HG02798 (cell line): ENCODE measurements at regions not wholly inside any gene's neighbourhood (a gene's known extent, or its start where the extent isn't known, plus 50 kb on each side); places are given as distances from the start of the nearest gene placed in this dataset.

ENCODE experiments used
- ATAC-seq: cut with Tn5 transposase; IDR thresholded peaks from one replicate; pipeline ENCODE4 v1.9.1; 2021; ENCODE audit warnings: mild to moderate bottlenecking; ENCODE audit not compliant: unreplicated experiment, poor library complexity

DNA sequence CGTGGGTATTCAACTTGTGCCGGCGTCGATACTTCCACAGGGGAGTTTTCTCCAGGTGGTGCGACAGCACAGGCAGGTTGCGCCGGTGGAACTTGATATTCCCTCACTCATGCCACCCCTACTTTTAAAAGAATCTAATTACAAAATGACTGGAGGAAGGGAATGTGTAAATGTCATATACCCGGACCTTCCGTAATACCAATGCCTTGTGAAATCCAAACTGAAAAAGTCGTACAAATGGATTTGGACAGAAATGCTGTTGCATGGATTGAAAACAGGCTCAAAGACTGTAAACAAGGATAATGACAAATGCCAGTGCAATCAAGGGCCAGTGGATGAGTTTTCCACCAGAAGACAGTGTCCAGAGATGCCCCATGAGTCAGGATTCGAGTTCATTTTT lies 235.3 kb upstream of the USP25 start:
- no peak for ATAC-seq

DNA sequence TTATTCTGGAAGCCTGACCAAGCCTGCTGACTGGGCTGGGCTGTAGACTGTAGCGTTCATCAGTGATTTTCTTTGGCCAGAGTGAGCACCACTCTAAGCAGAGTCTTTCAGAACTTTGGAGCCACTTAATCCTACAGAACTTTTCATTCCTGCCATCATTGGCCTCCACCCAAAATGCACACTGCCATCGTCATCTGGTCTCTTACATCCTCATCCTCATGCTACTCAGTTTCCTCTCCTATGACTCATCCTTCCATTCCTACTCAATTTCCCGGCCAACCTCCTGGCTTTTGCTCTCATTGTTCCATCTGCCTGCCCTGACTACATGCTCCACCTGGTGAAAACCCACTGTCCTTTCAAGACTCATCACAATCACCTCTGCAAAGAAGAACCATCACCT lies 233.8 kb upstream of the USP25 start:
- no peak for ATAC-seq

DNA sequence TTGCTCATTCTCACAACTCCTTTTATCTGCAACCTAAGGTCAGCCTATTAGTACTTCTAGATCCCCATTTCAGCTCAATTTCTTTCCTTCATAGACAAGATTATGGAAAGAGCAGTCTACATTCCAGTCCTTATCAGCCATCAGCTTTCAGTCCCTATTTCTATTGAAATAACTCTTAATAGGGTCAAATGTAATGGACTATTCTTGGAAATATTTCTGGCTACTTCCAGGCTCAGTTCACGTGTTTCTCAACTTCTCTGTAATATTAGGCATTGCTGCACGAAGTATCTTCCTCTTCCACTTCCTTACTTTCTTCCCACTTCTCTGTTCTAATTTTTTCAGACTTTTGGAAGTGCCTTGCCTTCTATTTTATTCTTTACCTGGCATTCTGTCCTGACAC lies 232.9 kb upstream of the USP25 start:
- no peak for ATAC-seq

DNA sequence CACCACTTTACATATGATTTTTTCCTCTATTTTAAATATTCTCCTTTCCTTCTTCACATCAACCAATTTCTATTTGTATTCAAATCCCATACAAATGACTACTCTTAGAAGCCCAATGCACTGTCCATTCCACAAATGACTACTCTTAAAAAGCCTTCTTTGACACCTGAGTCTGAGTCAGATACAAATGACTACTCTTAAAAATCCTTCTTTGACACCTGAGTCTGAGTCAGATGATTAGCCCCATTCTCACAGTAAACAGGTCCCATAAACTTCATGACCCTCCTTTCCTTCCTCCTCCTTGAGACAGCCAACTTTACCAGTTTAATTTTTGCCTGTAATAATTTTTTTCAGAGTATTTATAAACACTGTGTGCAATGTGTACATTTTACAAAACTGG lies 231.3 kb upstream of the USP25 start:
- no peak for ATAC-seq

DNA sequence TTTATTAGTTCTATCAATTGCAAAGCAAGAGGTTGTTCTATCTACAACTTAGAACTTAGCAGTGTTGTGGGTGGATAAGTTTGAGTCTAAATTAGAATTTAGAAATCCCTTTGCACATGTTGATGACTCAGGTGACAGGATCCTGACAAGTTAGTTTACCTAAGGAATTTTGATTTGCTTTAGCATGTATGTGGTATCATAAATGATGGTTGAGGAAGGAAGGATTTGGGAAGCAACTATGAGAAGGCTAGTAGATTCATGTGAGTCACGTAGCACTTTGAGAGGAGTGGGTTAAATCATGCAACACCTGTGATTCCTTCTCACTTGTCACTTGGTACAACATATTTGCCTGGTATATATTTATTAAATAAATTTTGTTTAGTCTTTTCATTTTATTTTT lies 223.7 kb upstream of the USP25 start:
- no peak for ATAC-seq

DNA sequence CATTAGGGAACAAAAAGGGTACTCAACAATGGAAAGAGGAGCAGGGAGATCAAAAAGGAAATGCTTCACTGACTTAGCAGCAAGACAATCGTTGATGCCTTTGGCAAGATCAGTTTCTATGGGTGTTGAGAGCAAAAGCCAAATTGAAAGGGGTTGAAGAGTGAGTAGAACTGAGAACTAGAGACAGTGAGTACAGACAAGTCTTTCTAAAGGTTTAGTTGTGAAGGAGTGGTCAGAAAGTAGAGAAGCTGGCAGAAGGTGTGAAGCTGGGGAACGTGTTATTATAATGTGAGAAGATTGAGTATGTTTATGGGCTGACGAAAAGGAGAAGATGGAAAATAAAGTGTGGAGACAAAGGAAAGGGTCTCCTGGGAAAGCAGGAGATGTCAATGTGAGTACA lies 221.2 kb upstream of the USP25 start:
- ATAC-seq: no peak

DNA sequence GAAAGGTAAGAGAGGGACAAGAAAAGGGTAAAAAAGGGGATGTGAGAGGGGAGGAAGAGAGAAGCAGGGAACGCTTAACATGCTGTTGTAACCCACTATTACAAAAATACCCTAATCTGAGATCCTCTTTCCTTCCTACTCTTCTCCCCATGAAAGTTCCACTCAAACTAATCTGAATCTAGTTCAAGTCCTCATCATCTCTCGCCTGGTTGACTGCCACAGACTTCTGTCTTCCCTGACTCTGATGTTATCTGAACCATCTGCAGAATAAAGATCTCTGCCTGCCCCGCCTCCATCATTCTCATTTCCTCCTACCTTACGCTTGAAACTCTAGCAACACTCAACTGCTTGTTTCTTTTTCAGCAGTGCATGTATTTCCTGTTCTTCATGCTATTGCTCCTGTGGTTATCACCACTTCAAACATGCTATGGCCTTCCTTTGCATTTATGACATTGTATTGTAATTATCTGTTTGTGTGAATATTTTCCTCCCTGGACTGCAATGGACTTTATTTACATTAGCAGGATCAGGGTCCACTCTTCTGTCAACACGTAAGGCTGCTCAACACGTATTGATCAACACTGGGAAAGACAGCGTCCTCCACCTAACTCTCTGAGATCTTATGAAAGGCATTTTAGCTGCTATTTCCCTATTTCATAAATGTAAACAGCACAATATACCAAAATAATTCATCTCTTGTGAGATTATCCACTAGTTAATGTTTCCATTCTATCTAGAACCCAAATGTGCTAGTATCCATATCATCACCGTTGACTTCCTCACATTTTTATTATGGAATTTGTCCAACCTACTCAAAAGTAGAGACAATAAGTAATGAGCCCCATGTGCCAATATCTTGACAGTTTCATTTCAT lies 215.5 kb upstream of the USP25 start:
- ATAC-seq: peak; percentile 96

DNA sequence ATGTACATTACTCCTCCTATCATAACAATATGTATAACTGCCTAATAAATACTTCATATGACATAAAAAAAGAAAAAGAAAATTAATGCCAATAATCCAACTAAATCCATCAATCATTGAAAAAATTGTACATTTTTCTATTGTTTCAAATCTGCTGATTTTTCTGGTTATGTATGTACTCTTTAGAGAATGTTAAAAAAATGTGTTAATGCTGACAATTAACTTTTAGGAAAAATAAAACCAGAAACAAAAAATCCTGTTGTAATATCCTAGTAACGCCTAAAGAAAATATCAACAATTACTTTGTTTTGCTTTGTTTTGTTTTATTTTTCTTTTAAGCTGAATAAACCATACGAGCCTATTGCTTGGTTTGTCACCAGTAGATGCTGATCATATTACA lies 213.9 kb upstream of the USP25 start:
- ATAC-seq: no peak

DNA sequence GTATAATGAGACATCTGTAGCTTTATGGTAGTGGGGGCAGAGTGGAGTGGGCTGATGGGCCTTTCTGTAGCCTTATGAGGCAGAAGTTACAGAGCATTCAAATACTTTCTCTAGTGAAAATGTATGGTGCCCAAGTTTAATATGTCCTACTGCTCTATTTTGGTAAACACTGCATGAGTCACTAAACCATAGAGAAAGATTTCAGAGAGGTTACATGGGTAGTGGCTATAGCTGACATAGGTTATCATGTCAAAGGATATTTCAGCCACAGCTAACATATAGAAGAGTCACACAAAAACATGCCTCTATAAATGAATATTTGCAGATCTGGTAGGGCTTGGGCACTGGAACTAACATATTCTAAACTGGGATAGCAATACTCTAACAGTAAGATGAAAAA lies 212.4 kb upstream of the USP25 start:
- no peak for ATAC-seq

DNA sequence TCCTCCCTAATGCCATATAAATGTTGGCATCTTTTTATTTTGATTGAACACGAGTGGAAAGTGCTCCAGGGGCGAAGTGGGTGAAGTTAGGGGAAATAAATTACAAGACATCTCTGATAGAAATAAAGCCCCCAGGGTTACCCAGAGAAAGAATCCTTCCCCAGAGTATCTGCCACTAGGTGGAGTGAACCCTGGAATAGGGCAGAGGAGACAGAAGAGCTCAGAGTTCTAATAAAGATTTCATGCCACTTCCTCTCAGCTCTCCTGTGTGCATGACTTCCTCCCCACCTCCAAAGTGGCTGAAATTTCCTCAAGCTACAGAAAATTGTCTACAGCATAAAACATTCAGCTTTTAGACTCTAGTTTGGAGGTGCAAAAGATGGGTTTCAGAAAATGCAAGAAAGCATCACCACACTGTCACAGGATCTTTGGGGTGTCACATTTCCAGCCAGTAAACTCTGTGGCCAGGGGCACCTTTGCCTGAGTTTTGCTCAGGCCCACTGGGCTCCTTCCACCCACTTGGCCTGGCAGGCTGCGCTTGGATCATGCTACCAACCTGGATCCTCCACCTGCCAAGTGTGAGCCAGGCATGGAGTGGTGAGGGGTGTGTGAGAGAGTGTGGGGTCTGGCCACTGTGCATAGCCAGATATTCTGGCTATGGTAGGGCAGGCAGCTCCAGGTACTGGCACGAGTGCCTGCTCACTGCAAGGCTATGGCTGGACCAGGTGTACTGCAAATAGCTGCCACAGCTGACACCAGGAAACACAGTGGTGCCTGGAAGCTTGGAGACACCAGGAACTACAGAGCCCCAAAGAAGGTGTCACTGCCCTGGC lies 208.8 kb upstream of the USP25 start:
- no peak for ATAC-seq

DNA sequence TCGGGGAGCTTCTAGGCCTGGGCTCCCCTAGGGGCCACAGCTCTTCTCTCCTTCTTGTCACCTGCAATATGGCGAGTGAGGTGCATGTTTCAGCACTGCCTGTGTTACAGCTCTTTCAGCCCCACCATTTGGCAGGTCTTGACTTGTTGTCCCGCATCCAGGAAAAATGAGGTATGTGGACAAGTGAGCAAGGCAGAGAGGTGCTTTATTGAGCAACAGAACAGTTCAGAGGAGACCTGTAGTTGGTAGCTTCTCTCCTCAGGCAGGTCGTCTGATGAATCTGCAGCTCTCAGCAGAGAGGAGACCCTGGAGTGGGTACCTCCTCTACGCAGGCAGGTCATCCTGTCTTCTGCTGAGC lies 208.2 kb upstream of the USP25 start:
- no peak for ATAC-seq

DNA sequence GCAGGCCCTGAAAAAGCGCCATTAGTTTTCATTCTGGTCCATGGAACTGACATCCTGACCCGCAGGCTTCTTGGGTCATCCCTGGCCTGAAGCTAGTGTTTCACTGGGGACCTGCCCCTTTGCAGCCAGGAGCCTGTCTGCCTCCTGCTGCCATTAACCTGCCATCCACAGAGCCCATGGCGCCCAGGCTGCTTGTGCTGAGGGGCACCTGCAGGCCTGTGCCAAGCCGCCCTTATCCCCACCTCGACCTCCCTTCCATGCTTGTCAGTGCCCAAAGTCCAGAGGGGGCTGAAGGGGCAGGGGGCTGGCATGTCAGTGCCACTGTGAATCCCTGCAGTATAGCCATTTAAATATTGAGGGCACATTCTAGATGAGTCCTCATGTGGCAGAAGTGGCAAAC lies 207.6 kb upstream of the USP25 start:
- ATAC-seq: no peak

DNA sequence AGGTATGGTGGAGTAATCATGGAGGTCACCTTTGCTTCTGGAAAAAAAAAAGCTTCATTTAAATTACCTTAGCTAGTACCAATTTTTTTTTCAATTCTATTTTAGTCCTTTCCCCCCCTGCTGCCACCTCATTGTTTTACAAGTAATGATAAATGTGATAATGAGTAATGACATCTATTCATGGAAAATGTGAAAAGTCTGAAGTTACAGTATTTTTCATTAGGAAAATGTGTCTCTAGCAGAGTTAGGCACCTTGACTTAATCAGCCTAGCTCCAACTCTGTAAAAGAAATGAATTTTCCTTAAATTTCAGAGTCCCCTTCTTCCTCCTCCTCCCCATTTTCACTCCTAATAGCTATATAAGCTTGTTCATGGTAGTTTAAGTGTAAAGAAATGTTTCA lies 204.9 kb upstream of the USP25 start:
- no peak for ATAC-seq

DNA sequence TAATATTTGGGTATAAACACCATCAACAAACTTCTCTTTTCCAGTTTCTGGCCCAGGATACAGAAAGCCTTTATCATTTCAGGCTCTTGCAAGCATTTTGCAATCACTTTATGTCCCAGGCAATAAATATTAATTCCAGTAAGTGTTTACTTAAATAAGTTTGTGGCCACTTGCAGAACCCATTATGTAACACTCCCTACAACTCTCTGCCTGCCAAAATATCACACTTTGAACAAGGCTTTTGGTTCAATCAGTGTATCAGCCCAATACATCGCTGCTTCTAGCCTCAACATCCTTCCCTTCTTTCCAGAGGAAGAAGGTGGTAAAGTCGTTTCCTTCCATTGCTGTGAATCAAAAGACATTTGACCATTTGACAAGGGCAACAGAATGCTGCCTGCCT lies 203.0 kb upstream of the USP25 start:
- no peak for ATAC-seq

DNA sequence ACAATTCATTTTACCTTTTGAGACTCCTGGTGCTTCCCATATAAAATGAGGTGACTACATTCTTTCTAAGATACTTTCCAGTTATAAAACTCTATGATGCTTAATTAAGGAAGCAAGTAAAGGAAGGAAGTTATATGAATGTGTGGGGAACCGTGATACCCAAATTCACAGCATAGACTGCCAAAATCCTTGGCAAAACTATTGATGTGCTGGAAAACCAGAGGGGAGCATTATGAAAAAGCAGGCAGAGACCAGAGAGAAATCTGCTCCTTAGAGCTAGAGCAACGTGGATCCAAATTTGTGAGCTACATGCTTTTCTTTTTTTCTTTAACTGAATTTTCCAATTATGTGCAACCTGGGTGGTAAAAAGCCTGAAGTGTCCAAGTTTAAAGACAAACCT lies 201.4 kb upstream of the USP25 start:
- no peak for ATAC-seq

DNA sequence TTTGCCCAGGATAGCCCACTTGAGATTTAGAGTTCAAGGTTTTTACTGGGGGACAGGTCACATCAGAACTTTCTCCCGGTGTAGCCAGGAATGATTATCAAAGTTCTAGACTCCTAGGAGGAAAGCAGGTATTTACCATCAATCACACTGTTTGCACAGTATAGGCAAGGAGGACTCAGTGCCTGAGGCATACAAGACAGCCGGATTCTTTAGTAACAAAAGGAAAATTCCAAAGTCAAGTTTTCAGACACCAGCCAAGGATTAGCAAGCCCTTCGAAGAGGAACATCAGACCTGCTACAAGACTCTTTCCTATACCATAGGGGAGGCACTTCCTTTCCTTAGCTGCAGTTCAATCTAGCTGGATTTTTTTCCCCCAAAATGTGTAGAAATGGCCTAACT lies 197.8 kb upstream of the USP25 start:
- ATAC-seq: no peak

DNA sequence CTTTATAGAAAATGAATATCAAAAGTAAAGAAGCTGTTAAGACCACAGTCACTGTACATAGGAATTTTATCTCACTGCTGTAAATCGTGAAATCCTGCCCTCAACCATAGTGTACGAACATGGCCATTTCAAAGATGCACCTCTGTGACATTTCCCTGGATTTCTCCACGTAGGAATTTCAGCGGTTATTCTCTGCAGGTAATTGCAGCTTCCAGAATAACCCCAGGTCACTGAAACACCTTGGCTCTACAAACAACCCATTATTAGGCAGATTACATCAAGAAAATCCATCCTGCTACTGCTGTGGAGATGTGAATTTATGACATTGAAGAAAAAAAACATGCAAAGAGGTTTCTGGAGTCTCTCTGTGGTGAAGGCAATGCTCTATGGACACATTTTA lies 196.2 kb upstream of the USP25 start:
- no peak for ATAC-seq

DNA sequence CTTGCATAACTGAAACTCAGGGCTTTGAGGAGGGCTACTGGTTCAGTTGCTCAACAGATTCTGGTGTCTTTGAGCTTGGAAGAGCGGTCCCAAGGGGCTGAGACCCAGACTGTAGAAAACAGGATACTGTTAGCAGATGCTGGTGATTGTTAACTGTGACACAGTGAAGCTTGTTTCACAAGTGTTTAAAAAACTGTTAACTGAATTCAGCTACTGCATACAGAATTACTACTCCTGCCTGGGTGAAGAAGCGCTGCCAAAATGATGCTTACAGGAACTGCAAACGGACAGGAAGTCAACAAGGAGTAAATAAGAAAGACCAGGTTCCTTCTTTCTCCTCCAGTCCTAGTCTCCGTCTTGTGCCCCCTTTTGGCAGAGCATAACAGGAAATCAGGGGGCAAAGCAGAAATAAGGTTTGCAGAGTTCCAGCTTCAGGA lies 195.3 kb upstream of the USP25 start:
- no peak for ATAC-seq

DNA sequence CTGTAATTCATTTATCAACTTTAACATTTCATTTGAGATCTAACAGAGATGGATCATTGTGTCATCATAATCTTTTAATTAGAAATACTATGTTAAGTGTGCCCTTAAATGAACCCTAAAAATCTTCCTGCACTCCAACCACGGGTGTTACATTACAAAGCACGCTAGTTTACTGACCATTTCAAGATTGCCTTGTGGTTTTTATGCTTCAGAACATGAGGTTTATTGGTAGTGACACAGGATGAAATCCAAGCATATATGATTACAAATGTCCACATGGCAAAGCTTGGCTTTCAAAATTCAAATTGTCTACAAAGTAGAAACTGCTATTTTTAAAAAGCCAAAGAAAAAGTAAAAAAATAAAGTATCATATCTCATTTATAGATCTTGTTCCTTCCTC lies 190.4 kb upstream of the USP25 start:
- ATAC-seq: no peak

DNA sequence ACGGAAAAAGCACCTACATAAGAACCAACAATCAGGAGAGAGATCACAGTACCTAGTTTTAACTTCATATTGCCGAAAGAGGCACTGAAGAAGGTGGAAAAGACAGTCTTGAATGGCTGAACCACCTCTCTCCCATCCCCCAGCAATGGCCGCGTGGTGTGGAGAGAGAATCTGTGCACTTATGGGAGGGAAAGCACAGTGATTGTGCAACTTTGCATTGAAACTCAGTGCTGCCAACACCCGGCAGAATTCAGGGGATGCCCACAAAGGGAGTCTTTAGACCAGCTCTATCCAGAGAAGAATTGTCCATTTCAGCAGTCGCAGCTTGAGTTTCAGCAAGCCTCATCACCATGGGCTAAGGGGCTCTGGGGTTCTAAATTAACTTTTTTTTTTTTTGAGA lies 186.3 kb upstream of the USP25 start:
- no peak for ATAC-seq

DNA sequence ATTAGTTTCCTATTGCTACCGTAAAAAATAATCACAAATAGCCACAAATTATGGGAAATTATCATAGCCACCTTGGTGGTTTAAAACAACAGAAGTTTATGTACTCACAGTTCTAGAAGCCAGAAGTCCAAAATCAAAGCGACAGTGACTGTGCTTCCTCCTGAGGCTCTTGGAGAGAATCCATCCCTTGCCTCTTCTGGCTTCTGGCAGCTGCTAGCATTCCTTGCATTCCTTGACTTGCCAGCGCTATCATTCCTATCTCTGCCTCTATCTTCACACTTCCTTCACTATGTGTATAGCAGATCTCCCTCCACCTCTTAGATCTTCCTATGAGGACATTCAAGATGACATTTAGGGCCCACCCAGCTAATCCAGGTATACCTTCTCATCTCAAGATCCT lies 180.1 kb upstream of the USP25 start:
- no peak for ATAC-seq
